Activated T-cell treated with anti-CD3 and anti-CD28 coated beads for 4 hours (primary cell): ENCODE measurements at regions not wholly inside any gene's neighbourhood (a gene's known extent, or its start where the extent isn't known, plus 50 kb on each side); places are given as distances from the start of the nearest gene placed in this dataset.
"Not testable (repeated sequence)": the region's sequence is repeated elsewhere in the genome, so short reads cannot be mapped to it uniquely, and the experiment has no call there.

ENCODE experiments used
- DNase-seq: peaks from one replicate; pipeline ENCODE4 v3.0.0-alpha.2; 2020

GRCh38 chr3:25844891-25845290, 55.0 kb downstream of the OXSM start:
- no peak for DNase-seq

- DNase-seq, result no peak
These were observed 56.4 kb downstream of the OXSM start for GRCh38 chr3:25846282-25846681.

- no peak for DNase-seq
These were observed 59.2 kb downstream of the OXSM start for GRCh38 chr3:25849091-25849490.

- DNase-seq, result no peak
These were observed 59.9 kb downstream of the OXSM start for GRCh38 chr3:25849641-25850385.

- DNase-seq, result not testable (repeated sequence)
These were observed 61.9 kb downstream of the OXSM start for GRCh38 chr3:25851693-25852259.

- no peak for DNase-seq
These were observed 64.3 kb downstream of the OXSM start for GRCh38 chr3:25854214-25854613.

- DNase-seq, result no peak
These were observed 64.7 kb downstream of the OXSM start for GRCh38 chr3:25854635-25855034.

- DNase-seq, result no peak
These were observed 65.4 kb downstream of the OXSM start for GRCh38 chr3:25855266-25855784.

- DNase-seq, result no peak
These were observed 67.1 kb downstream of the OXSM start for GRCh38 chr3:25856902-25857518.

- DNase-seq, result no peak
These were observed 71.7 kb downstream of the OXSM start for GRCh38 chr3:25861566-25861965.

GRCh38 chr3:25863011-25863415, 73.1 kb downstream of the OXSM start:
- no peak for DNase-seq

- DNase-seq, result no peak
These were observed 73.6 kb downstream of the OXSM start for GRCh38 chr3:25863416-25863959.

- no peak for DNase-seq
These were observed 80.6 kb downstream of the OXSM start for GRCh38 chr3:25870452-25870851.

GRCh38 chr3:25872200-25872877, 82.4 kb downstream of the OXSM start:
- no peak for DNase-seq

- no peak for DNase-seq
These were observed 93.6 kb downstream of the OXSM start for GRCh38 chr3:25883492-25883891.

- DNase-seq, result no peak
These were observed 95.1 kb downstream of the OXSM start for GRCh38 chr3:25884981-25885380.

GRCh38 chr3:25885544-25885943, 95.7 kb downstream of the OXSM start:
- DNase-seq, result no peak

- DNase-seq, result no peak
These were observed 98.0 kb downstream of the OXSM start for GRCh38 chr3:25887907-25888306.

- no peak for DNase-seq
These were observed 99.1 kb downstream of the OXSM start for GRCh38 chr3:25888892-25889524.

GRCh38 chr3:25889525-25889917, 99.6 kb downstream of the OXSM start:
- no peak for DNase-seq

- no peak for DNase-seq
These were observed 104.2 kb downstream of the OXSM start for GRCh38 chr3:25894101-25894500.

GRCh38 chr3:25895031-25895430, 105.1 kb downstream of the OXSM start:
- no peak for DNase-seq

GRCh38 chr3:25895443-25895842, 105.6 kb downstream of the OXSM start:
- no peak for DNase-seq
